CD4-positive, alpha-beta T cell treated with Interferon alpha-2 for 1 hour (primary cell): ENCODE measurements at regions not wholly inside any gene's neighbourhood (a gene's known extent, or its start where the extent isn't known, plus 50 kb on each side); places are given as distances from the start of the nearest gene placed in this dataset.

Source experiments
- DNase-seq, 2 donors: peaks; one replicate each; pipeline ENCODE4 v3.0.0-alpha.2; 2020 to 2022

DNA sequence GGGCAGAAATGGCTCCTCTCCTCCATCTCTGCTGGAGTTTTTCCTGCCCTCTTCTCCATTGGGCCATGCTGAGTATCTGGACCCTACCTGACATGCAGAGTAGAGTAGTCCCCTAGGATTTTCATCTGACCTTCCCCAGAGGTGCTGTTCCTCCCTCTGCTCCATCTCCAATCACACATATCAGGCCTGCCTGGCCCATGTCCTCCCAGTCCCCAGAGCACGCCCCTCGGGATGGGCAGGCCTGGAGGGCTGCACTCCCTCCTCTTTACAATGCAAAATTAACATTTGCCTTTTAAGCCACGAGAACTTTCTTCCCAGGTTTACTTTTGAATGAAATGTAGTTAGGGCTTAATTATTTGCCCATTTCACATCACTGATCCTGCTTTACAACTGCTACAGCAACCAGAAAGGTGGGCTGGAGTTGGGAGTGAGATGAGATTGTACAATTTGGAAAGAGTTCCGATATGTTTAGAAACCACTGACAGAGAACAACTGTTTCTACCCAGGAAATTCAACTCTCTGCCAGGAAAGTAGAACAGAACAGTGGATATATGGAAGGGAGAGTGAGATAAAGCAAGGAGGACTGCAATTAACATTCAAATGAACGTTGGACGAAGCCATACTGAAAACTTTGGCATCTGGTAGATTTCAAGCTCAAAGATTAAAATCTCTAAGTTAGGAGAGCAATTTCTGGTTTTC is 184.0 kb upstream of the HABP2 start:
- no peak for DNase-seq

DNA sequence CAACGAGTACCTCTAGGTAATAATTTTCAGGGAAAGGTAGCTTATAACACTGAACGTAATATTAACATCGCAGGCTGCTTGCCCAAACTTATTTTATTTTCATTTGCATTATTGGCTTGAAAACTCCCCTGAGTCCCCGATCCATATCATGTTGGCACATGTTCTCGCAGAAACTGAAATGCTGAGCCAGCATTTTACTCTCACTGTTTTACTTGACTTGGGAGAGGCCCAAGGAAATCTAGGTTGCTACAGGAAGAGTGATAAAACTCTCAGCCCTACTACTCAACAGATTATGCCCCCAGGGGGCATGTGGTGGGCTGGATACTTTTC is 183.5 kb upstream of the HABP2 start:
- DNase-seq = no peak

DNA sequence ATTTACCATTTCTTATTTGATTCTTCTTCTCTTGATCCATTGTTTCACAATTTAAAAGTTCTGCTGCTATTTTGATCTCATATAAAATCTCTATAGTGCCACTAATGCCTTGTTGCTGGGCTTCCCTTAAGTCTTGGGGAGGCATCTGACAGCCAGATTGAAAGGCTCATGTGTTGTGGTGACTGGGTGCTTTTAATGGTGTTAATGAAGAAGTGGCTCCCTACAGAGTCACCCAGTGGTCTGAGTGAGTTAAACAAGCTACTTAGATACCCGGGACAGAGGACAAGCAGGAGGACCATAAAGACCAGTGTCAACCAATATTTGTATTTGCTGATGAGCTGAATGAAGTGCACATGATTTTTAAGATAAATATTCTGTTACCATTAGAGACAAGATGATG is 176.4 kb upstream of the HABP2 start:
- DNase-seq = no peak

DNA sequence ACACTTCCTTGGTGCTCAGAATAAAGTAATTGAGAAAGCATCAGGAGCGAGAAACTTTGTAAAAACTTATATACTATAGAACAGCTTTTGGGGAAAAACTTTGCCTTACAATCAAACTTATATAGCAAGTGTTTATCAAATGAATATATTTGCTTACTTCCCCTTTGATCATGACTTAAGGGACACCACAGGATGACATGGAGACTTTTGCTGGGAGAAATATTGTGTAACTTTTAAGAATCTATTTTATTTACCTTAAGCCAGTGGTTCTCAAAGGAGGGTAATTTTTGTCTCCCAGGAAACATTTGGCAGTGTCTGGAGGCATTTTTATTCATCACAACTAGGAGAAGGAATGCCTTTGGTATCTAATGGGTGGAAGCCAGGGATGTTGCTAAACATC is 173.8 kb upstream of the HABP2 start:
- DNase-seq = no peak

DNA sequence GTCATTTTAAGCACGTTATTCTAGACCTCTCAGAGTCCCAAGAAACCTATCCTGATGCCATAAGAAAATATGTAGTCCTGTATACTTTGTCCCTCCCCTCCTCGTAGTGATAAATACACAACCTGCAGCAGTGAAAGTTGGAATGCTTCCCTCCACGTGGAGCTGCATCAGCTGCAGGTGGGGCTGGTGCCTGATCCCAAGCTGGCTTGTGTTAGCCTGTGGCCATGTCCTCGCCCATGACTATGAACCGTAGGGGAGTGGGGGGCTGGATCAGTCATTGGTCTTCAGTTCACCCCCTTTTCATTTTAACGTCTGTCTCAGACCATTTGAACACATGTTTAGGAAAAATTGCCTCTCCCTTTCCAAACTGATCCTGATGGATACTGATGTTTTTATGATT is 171.4 kb upstream of the HABP2 start:
- no peak for DNase-seq

DNA sequence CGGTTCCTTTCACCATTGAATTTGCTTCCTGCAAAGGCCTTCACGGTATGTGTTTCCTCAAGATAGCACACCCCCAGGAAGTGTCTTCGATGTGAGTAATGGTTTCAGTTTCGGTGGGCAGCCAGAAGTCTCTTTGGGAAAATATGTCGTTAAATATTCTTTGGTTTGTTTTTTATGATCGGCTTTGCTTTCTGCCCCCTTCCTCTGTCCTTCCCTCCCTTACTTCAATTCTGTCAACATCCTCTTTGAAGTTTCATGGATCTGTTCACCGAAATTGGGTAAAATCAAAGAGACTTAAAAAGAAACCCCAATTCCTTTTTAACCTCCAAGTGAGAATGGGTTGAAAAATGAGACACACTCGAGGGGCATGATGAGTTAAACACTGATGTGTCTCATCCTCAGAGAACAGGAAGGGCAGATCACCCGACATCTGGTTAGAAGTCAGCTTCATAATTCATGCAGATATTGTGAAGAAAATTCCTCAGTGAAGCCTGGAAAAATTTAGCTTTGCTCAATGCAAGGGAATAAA is 170.8 kb upstream of the HABP2 start:
- peak; percentile 34 to 66 for DNase-seq

DNA sequence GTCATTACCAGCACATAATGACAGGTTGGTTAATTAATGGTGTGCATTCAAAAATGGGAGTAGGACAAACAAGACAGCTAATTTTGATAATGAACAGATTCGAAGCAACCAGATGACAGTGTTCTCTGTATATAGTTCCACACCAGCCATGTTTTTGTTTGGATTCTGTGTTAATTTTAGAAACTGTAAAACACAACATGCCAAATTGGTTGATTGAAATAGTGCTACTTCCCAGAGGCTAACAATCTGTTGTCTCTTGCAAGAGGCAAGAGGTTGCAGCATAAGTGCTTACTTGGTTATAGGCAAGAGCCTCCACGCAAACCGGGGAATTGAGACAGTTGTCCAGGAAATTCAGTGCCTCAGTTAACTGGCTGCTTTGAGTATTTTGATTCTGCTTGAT is 170.2 kb upstream of the HABP2 start:
- DNase-seq = no peak

DNA sequence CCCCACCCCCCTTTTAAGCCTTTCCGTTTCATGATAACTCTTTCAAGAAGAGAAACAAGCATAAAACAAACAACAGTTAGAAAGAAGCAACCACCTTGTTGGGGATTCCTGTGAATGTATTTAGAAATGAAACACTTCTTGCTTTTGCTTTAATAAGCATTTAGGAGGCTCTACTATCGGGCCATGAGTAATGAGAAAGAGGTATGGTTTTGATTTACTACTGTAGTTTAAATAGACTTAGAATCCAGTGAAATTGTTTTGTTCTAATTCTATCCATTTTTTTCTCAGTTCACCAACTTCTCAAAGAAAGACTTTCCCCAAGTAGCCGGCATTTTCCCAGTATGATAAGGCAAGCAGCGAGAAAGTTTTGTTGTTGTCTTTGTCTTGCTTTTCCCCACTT is 168.7 kb upstream of the HABP2 start:
- no peak for DNase-seq

DNA sequence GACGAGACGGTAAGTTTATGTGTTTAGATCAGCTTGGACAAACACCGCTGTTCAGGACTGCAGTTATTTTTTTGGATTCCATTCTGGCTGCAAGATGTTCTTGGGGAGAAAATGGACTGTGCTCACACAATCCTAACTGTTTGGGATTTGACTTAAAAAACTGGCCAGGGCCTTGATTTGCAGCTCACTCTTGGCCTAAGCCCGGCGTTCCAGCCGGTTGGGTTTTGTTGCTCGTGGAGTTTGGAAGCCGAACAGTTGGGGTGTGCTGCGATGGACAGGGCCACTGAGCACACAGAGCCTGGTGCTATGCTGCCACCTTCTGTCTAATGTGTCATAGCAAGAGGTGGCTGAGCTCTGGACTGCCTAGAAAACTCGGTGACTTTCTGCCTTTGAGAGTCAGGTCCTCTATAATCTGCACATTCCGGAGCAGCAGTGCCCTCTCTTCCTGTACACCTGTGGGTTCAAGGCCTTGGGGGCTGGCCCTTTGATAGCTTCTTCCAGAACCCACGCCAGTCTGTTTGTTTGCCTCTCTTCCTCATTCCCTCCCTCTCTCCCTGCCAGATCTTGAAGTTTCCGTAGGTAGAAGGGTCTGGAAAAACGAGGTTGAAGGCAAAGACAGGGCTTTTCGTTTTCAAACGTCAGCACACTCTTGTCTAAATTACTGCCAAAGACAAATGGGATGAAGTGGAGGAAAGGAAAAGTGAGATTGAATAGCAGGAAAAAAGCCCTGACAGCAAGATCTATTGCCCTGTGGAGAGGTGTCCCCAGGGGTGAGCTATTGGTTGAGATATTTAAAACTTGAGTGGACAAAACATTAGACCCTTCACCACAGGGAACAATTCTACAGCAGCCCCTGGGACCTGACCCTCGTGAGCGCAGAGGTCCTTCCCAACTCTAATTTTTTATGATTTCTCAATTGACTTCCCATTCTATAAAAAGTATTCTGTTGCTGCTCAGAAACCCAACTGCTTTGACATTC is 167.5 kb upstream of the HABP2 start:
- DNase-seq = peak; percentile 69 to 75

DNA sequence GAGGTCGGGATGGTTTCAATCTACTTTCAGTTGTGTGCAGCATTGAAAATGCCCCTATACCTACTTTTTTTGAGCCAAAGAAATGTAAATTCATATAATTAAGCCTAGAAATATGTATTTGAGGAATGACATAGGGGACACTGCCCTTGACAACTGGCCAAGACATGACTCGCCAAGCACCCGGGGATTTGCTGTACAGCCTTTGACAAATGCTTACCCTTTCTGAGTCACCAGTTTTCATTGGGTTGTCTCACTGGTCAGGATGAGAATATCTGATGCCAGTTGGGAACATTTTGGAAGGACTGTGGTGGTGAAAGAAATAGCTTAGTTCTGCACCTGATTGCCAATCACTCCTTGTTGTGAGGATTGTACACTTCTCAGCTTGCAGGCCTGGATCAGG is 166.8 kb upstream of the HABP2 start:
- DNase-seq = no peak

DNA sequence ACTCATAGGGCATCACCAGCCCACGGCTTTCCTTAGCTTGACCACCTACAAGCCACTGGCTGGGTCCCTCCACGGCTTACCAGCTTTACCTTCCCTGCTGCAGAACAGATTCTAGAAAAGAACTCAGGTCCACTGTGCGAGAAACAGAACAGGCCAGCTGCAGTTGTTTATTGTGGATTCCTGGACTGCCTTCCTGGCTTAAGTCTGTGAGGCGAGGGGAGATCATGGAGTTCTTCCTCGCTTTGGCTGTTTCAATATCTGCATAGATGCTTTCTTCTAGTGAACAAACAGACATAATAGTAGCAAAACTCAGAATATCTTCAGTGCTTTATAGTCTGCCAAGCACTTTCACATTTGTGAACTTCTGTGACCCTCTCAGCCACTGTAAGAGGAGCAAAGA is 162.9 kb upstream of the HABP2 start:
- no peak for DNase-seq

DNA sequence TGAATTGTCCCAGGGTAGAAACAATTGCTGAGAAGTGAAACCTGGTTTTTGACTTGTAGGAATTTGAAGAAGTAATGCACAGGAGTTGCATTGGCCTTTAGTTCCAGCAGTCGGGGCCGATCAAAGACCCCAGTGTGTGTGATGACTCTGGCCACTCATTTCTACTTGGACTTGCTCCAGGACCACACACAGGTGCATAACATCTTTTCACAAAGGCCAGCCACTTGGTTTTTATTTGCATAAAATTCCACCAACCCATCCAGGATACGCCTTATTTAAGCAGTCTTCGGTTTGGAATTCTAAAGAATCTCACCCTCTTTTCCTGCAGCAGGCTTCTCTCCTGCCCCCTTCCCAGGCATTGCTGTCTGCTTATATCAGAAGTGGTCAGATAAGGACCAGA is 162.0 kb upstream of the HABP2 start:
- DNase-seq = no peak

DNA sequence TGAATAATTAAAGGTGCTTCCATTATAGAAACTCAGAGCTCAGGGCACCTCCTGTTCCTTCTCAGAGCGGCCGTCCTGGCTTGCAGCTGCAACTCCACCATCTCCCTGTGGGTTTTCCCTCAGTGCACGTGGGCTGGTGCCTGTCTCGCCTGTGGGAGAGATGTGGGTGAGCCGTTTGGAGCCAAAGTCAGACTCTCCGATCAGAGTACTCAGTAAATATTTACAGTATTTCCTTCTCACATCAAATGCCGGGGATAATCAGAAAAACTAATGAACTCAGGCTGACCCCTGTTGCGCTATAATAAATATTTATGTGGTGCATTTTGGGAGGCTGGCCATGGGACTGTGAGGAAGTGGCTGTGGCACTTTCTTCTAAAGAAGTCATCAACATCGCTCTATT is 155.8 kb upstream of the HABP2 start:
- no peak for DNase-seq

DNA sequence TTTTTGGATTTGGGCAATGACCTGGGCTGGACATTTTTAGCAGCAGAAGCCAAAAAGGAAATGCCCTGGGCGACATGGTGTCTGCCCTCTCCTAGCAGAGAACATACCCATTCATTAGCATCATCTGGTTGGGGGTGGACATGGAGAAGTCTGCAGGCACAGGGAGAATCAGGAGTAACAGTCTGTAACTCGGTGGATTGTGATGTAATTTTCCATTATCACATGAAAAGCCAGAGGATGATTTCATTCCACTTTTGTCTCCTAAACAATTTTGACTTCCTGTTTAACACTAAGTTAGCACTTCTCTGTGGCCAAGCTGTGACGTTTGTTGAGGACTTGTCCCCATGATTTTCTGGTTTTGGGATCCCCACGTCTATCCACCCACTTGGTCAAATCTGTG is 153.8 kb upstream of the HABP2 start:
- no peak for DNase-seq

DNA sequence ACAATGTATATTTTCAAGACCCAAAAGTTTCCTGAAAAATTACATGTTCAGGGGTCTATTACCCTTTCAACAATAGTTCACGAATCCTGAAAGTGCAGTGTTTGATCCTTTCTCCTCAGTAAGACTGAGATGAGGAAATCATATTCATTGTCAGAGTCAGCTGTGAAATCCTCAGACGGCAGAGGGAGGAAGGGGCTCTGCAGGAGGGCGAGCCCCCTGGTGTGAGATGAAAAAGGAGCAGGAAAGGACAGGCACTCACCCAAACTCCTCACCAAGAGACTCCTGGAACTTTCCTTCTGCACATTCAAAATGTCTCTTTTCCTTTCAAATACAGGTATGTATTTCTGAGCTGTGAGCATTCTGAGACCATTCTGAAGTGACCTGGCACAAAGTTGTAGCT is 150.3 kb upstream of the HABP2 start:
- DNase-seq = no peak

DNA sequence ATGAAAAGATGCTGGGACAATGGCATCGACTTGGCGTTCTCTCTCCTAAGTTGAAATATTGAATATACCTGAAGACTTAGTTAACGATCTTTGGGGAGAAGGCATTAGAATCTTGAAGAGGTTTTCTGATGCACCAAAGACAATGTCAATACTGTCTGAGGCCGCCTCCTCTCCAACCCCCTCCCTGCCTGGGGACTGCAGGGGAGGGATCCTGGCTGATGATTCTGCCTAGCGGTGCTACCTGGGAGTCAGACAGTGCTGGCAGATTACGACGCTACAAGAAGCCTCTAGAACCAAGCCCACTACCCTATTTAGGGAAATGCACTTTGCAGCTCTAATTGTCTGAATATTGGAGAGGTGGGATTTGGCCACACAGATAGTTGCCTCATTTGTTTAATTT is 145.6 kb upstream of the HABP2 start:
- no peak for DNase-seq

DNA sequence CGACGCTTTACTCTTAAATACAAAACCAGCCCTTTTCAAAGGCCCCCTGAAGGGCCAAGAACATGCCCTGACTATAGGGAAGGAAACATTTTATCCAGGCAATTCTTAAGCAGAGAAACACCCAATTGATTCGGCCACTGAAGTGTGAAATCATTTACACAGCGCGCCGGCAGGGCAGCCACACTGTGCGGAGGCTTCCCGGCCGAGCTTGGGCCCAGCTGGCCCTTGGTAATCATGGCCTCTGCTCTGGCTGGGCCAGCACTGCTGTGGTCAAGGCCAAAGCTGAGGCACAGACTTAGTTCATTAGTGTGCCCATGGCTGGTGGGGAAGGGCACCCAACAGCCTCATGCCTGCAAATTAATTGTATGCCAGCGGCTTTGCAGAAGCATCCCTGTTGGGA is 143.7 kb upstream of the HABP2 start:
- no peak for DNase-seq

DNA sequence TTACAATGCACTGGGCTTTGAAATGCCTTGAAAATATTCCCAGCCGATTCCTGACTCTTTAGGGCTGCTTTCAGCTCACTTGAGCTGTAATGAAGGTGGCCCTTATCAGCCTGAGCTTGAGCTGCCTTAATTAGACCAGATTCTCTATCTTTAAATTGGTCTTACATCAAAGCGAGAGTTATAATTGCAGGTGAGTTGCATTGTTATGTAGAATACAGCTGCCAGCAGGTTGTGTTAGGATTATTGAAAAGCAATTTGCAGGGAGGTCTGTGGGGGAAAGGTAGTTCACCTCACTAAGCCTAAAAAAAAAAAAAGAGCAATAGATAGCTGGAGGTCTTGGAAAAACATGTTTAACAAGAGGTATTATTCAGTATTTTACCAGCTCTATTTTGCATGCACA is 142.2 kb upstream of the HABP2 start:
- DNase-seq = no peak

DNA sequence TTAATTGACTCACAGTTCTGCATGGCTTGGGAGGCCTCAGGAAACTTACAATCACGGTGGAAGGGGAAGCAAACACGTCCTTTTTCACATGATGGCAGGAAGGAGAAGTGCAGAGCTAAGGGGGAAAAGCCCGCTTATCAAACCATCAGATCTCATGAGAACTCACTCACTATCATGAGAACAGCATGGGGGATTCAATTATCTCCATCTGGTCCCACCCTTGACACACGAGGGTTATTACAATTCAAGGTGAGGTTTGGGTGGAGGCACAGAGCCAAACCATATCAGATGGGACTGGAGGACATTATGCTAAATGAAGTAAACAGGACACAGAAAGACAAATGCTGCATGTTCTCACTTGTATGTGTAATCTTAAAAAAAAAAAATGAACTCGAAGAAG is 141.4 kb upstream of the HABP2 start:
- DNase-seq = no peak

DNA sequence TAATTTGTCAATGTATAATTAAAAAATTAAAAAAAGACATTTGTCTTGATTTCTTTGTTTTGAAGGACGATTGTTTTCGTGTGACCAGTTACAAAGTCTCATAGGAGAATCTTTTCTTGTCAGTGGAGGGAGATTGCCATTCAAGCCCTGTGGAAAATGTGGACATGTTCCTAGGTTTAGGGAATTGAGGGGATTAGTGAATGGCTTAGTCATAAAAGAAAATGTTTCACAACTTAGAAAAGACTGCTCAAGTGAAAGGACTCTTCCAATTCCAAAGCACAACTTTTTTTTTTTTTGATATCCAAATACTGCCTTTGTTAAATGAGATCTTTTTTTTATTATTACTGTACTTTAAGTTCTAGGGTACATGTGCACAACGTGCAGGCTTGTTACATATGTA is 140.7 kb upstream of the HABP2 start:
- DNase-seq = no peak

DNA sequence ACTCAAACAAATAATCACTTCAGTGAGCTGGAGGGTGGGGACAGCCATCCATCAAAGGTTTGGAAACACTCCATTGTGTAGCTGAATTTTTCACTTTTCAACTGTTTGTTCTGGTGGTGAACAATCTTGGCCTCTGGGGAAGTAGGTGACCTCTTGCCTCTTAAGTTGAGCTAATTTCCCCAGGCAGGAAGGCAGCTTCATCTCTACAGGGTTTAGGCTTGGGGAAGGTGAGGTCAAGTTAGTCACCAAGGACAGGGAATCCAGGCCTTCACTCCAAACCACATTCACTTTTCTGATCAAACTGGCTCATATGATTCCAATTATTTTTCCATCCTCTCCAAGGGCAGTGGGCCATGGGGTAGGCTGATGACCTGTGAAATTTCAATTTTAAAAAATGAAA is 138.3 kb upstream of the HABP2 start:
- DNase-seq = no peak

DNA sequence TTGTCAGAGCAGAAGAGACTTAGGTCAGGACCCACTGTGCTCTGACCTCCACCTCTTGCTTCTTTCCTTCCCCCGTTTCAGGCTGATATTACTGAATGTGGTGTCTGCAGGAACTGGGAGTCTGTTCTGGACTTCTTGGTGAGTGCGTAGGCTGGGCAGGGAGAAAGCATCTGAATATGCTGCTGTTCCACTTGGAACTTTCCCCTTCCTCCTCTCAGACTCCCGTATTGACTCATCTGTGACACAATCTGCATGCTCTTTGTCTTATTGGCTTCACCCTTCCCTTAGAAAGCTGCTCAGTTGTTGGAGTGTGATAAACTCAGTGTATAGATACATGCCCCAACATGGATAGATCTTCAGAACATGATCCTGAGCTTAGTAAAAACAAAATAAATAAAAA is 137.6 kb upstream of the HABP2 start:
- no peak for DNase-seq

DNA sequence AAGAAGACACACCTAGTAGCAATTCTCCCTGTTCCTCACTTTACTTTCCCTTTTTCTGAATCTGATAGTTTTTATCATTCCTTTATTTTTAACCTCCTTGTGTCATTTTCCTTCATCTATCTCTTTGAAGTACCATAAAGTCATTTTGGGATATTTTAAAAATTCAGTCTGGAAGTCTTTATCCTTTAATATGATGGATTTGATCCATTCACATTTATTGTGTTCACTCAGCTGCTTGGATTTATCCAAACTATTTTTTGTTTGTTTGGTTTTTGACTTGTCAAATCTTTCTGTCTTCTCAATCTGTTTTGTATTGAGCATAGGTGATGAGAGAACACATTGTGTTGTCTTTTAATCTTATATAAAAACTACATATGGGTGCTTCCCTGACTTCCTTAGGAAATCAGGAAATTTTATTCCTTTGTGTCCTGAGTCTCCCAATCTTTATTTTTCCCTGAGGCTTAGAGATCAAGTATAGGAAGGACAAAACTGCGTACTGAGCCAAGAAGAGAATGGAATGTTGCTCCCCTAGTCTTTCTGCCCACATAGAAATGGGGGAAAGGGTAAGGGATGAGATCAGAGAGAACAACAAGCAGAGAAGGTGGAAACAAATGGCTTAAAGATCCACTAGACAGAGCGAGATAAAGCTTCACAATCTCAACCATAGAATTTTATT is 132.7 kb upstream of the HABP2 start:
- DNase-seq = no peak
